ENCODE measurements at regions not wholly inside any gene's neighbourhood (a gene's known extent, or its start where the extent isn't known, plus 50 kb on each side); places are given as distances from the start of the nearest gene placed in this dataset.

DNA sequence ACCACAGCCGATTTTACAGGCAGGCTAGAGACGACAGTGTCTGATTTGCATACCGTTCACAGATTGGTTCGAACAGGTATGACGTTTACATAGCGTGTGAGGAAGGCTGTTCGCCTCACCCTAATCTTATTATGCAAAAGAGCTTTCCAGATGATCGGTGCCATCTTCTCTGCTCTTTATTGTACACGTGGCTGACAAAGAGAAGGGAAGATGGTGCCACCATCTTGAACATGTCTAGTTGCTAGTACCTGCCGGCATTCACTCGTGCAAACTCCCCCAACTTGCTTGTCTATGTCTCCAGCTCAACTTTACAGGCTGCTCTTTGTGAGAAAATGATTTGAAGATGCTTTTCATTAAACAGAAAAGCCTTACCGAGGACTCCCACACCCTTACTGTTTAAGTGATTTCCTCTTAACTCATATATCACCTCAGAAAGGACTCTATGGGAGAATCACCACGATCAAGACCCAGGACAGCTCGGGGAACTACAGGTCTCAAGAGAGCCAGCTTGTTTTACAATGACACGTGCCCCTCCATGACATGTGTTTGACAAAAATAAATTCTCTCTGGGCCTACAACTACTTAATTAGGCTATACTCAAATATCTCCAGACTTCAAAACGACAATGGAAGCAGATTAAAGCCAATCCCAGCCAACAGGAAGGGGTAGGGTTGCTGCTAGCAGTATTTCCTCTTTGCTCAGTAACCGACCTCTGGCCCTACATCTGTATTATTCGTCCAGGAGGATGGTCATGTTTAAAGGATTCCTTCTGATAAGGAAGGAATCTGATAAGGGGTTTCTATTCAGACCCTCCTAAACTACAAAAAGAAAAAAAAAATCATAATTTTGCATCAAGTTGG lies 480.6 kb downstream of the TMEM114 start:
- TF ChIP-seq, protein P1, sequence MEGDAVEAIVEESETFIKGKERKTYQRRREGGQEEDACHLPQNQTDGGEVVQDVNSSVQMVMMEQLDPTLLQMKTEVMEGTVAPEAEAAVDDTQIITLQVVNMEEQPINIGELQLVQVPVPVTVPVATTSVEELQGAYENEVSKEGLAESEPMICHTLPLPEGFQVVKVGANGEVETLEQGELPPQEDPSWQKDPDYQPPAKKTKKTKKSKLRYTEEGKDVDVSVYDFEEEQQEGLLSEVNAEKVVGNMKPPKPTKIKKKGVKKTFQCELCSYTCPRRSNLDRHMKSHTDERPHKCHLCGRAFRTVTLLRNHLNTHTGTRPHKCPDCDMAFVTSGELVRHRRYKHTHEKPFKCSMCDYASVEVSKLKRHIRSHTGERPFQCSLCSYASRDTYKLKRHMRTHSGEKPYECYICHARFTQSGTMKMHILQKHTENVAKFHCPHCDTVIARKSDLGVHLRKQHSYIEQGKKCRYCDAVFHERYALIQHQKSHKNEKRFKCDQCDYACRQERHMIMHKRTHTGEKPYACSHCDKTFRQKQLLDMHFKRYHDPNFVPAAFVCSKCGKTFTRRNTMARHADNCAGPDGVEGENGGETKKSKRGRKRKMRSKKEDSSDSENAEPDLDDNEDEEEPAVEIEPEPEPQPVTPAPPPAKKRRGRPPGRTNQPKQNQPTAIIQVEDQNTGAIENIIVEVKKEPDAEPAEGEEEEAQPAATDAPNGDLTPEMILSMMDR (conservative IDR thresholded peaks at IDR 0.05) = no peak
- TF ChIP-seq ZFX (IDR thresholded peaks at IDR 0.05) = no peak

Measured in C4-2B (cell line).